Uterus (tissue), 2 donors: ENCODE measurements at regions not wholly inside any gene's neighbourhood (a gene's known extent, or its start where the extent isn't known, plus 50 kb on each side); places are given as distances from the start of the nearest gene placed in this dataset.

Source experiments
- CTCF ChIP-seq, 4 experiments: fragments of 200-600 bp in 2 of 4; fragments of 450-650 bp in 2 of 4; sonication (generic) in 2 of 4; IDR thresholded peaks; one replicate each; pipeline ENCODE4 v1.5.1; 2016 to 2019; ENCODE audit warnings: antibody characterized with exemption in 4 of 4, mild to moderate bottlenecking in 2 of 4, moderate library complexity in 1 of 4
- POLR2A ChIP-seq, 2 donors: fragments of 450-650 bp; IDR thresholded peaks; one replicate each; pipeline ENCODE4 v1.6.1; 2016; ENCODE audit warnings: antibody characterized with exemption in 2 of 2, mild to moderate bottlenecking in 1 of 2, moderate library complexity in 1 of 2

- TF ChIP-seq CTCF (IDR thresholded peaks at IDR 0.05) (no peak), POLR2A (IDR thresholded peaks at IDR 0.05) (no peak)
These were observed 318.7 kb downstream of the MYCN start for GRCh38 chr2:16259010-16259409.
